ENCODE measurements at regions not wholly inside any gene's neighbourhood (a gene's known extent, or its start where the extent isn't known, plus 50 kb on each side); places are given as distances from the start of the nearest gene placed in this dataset.

- no peak for TF ChIP-seq CTCF (IDR thresholded peaks at IDR 0.05)
- no peak overlapping the region for H3K27ac ChIP-seq (ENCODE audit: low read depth in 1 of 2, low read length in 2 of 2)
- no peaks in the 10 kb centered on the region for H3K79me2 ChIP-seq (ENCODE audit: insufficient read depth, low read length)
- Mint-ChIP-seq H3K27ac (no peak overlapping the region), H3K27me3 (ENCODE audit: low read depth in 3 of 3) (peaks cover 0 to 3% (median 0%) of the 10 kb centered on the region in 3 donors), H3K36me3 (no peaks in the 10 kb centered on the region), H3K9me3 (peaks cover 0 to 6% (median 2%) of the 10 kb centered on the region in 7 donors), H3K4me3 (no peak overlapping the region), H3K4me1 (no peaks in the 10 kb centered on the region)
- H4K20me1 ChIP-seq (ENCODE audit: insufficient read depth, low read length) = no peaks in the 10 kb centered on the region
- intact Hi-C loops (cut with micrococcal nuclease) = no loop called here
- no peaks in the 10 kb centered on the region for H3K36me3 ChIP-seq (replicated peaks in 1 of 2; ENCODE audit: control insufficient read depth in 1 of 2, insufficient read depth in 2 of 2, low read length in 2 of 2)
- no peak overlapping the region for H3K4me2 ChIP-seq (replicated peaks; ENCODE audit: extremely low read depth, low read length, poor library complexity, severe bottlenecking)
- no peak overlapping the region for H3K9ac ChIP-seq (ENCODE audit: insufficient read depth, low read length, poor library complexity, severe bottlenecking)
- no peaks in the 10 kb centered on the region for H3K27me3 ChIP-seq (ENCODE audit: control insufficient read depth in 2 of 2, insufficient read depth in 2 of 2, low read length in 2 of 2)
- H3K4me3 ChIP-seq (replicated peaks in 1 of 3; ENCODE audit: low read depth in 2 of 3, low read length in 3 of 3) = no peak overlapping the region
- H2AFZ ChIP-seq (ENCODE audit: insufficient read depth, low read depth, low read length, poor library complexity, severe bottlenecking) = no peak overlapping the region
- no peaks in the 10 kb centered on the region for H3K4me1 ChIP-seq (ENCODE audit: control insufficient read depth in 1 of 2, insufficient read depth in 2 of 2, low read length in 2 of 2)
- no peak for DNase-seq
- H3K9me3 ChIP-seq (replicated peaks in 1 of 2; ENCODE audit: control insufficient read depth in 1 of 2, insufficient read depth in 1 of 2, low read length in 2 of 2) = peaks cover 4% of the 10 kb centered on the region in 2 donors
Observed at GRCh38 chr13:75008926-75009325, 473.0 kb downstream of the TBC1D4 start.

GRCh38 chr13:74990992-74991391 lies 491.0 kb downstream of the TBC1D4 start:
- 67% methylated on average over 1 of the region's 2 CpGs for WGBS (ENCODE audit: insufficient coverage)
- Histone ChIP-seq H3K4me2 (replicated peaks; ENCODE audit: extremely low read depth, low read length, poor library complexity, severe bottlenecking) (no peak overlapping the region), H2AFZ (ENCODE audit: insufficient read depth, low read depth, low read length, poor library complexity, severe bottlenecking) (no peak overlapping the region), H3K79me2 (ENCODE audit: insufficient read depth, low read length) (no peaks in the 10 kb centered on the region), H3K9me3 (replicated peaks in 1 of 2; ENCODE audit: control insufficient read depth in 1 of 2, insufficient read depth in 1 of 2, low read length in 2 of 2) (no peaks in the 10 kb centered on the region), H3K27ac (ENCODE audit: low read depth in 1 of 2, low read length in 2 of 2) (no peak overlapping the region), H3K36me3 (replicated peaks in 1 of 2; ENCODE audit: control insufficient read depth in 1 of 2, insufficient read depth in 2 of 2, low read length in 2 of 2) (no peaks in the 10 kb centered on the region), H3K27me3 (ENCODE audit: control insufficient read depth in 2 of 2, insufficient read depth in 2 of 2, low read length in 2 of 2) (no peaks in the 10 kb centered on the region), H4K20me1 (ENCODE audit: insufficient read depth, low read length) (no peaks in the 10 kb centered on the region), H3K4me3 (replicated peaks in 1 of 3; ENCODE audit: low read depth in 2 of 3, low read length in 3 of 3) (no peak overlapping the region), H3K9ac (ENCODE audit: insufficient read depth, low read length, poor library complexity, severe bottlenecking) (no peak overlapping the region), H3K4me1 (ENCODE audit: control insufficient read depth in 1 of 2, insufficient read depth in 2 of 2, low read length in 2 of 2) (no peaks in the 10 kb centered on the region)
- Mint-ChIP-seq H3K27ac (no peak overlapping the region), H3K36me3 (no peaks in the 10 kb centered on the region), H3K9me3 (peaks cover 0 to 14% (median 2%) of the 10 kb centered on the region in 7 donors), H3K4me3 (no peak overlapping the region), H3K4me1 (no peaks in the 10 kb centered on the region), H3K27me3 (ENCODE audit: low read depth in 3 of 3) (no peaks in the 10 kb centered on the region)
- TF ChIP-seq CTCF (IDR thresholded peaks at IDR 0.05) = no peak
- intact Hi-C loops (cut with micrococcal nuclease) = no loop called here
- DNase-seq = no peak

Measured in CD14-positive monocyte (primary cell).